ENCODE measurements at regions not wholly inside any gene's neighbourhood (a gene's known extent, or its start where the extent isn't known, plus 50 kb on each side); places are given as distances from the start of the nearest gene placed in this dataset.

DNA sequence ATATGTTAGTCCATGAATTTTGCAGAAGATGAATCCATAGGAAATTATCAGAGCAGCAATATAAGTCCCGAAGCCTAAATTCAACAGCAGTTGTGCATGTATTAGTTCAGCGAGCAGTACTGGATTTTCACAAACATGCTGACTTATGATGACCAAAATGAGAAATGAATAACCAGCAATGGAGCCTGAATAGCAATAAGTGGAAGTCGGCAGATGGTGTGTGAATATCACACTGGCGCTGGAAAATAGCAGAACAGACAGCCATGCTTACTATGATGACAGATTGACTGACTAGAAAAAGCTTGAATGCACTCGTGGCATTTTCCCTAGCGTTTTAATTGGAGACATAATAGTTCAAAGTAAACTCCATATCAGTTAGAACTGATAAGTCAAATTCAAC, 1114.5 kb downstream of the DSC3 start:
- no peak for TF ChIP-seq POLR2A (IDR thresholded peaks at IDR 0.05)
- TF ChIP-seq CTCF (IDR thresholded peaks at IDR 0.05), result no peak
- TF ChIP-seq POLR2AphosphoS5 (IDR thresholded peaks at IDR 0.05), result no peak
- TF ChIP-seq EP300 (IDR thresholded peaks at IDR 0.05), result no peak
